HG03097 (cell line): ENCODE measurements at regions not wholly inside any gene's neighbourhood (a gene's known extent, or its start where the extent isn't known, plus 50 kb on each side); places are given as distances from the start of the nearest gene placed in this dataset.
A peak's percentile ranks its signal among the peaks of the same experiment; 100 is the strongest.
"Not testable (repeated sequence)": the region's sequence is repeated elsewhere in the genome, so short reads cannot be mapped to it uniquely, and the experiment has no call there.

Experiments used
- ATAC-seq: cut with Tn5 transposase; IDR thresholded peaks from one replicate; pipeline ENCODE4 v1.9.1; 2021; ENCODE audit not compliant: unreplicated experiment, low FRiP score

- ATAC-seq = not testable (repeated sequence)
These were observed 52.0 kb downstream of the SYT15B start for GRCh38 chr10:47711428-47711827.

- not testable (repeated sequence) for ATAC-seq
These were observed 52.9 kb downstream of the SYT15B start for GRCh38 chr10:47710443-47710842.

GRCh38 chr10:47705698-47706414 lies 57.5 kb downstream of the SYT15B start:
- ATAC-seq = peak; percentile 85

- ATAC-seq = not testable (repeated sequence)
These were observed 62.1 kb downstream of the SYT15B start for GRCh38 chr10:47701285-47701684.

GRCh38 chr10:47699854-47700253 lies 63.5 kb downstream of the SYT15B start:
- ATAC-seq = not testable (repeated sequence)

- not testable (repeated sequence) for ATAC-seq
These were observed 67.2 kb downstream of the SYT15B start for GRCh38 chr10:47696170-47696569.

GRCh38 chr10:47695149-47695548 lies 68.2 kb downstream of the SYT15B start:
- ATAC-seq = not testable (repeated sequence)

- not testable (repeated sequence) for ATAC-seq
These were observed 73.1 kb downstream of the SYT15B start for GRCh38 chr10:47690304-47690703.

- not testable (repeated sequence) for ATAC-seq
These were observed 79.4 kb downstream of the SYT15B start for GRCh38 chr10:47683826-47684475.

- ATAC-seq = not testable (repeated sequence)
These were observed 81.8 kb downstream of the SYT15B start for GRCh38 chr10:47681638-47681990.

GRCh38 chr10:47680848-47681637 lies 82.3 kb downstream of the SYT15B start:
- not testable (repeated sequence) for ATAC-seq

- ATAC-seq = not testable (repeated sequence)
These were observed 87.3 kb downstream of the SYT15B start for GRCh38 chr10:47676102-47676501.

GRCh38 chr10:47675577-47675976 lies 87.8 kb downstream of the SYT15B start:
- not testable (repeated sequence) for ATAC-seq

GRCh38 chr10:47673128-47673527 lies 90.3 kb downstream of the SYT15B start:
- not testable (repeated sequence) for ATAC-seq

GRCh38 chr10:47670857-47671256 lies 92.5 kb downstream of the SYT15B start:
- ATAC-seq = not testable (repeated sequence)

- not testable (repeated sequence) for ATAC-seq
These were observed 101.3 kb downstream of the SYT15B start for GRCh38 chr10:47661955-47662577.

GRCh38 chr10:47656732-47657131 lies 106.7 kb downstream of the SYT15B start:
- ATAC-seq = not testable (repeated sequence)

GRCh38 chr10:47654161-47654560 lies 109.2 kb downstream of the SYT15B start:
- ATAC-seq = not testable (repeated sequence)

- ATAC-seq = not testable (repeated sequence)
These were observed 114.8 kb downstream of the SYT15B start for GRCh38 chr10:47648594-47648993.

- not testable (repeated sequence) for ATAC-seq
These were observed 115.8 kb downstream of the SYT15B start for GRCh38 chr10:47647523-47648101.
